H9 (cell line): ENCODE measurements at regions not wholly inside any gene's neighbourhood (a gene's known extent, or its start where the extent isn't known, plus 50 kb on each side); places are given as distances from the start of the nearest gene placed in this dataset.

ENCODE experiments used
- DNase-seq: peaks from one replicate; pipeline ENCODE4 v3.0.0-alpha.2; 2017
- H2AFZ ChIP-seq: one replicate; pipeline ENCODE4 v1.6.1; 2013; ENCODE audit warnings: mild to moderate bottlenecking, low read length, control low read depth, moderate library complexity
- H2AK5ac ChIP-seq: 2 replicates; pipeline ENCODE4 v1.6.1; 2013; ENCODE audit warnings: low read length, control low read depth, mixed read lengths; ENCODE audit not compliant: insufficient read length
- H2BK120ac ChIP-seq: one replicate; pipeline ENCODE4 v1.6.1; 2013; ENCODE audit warnings: low read depth, mild to moderate bottlenecking, low read length, control low read depth, inconsistent platforms; ENCODE audit not compliant: poor library complexity, severe bottlenecking
- H2BK12ac ChIP-seq: 2 replicates; pipeline ENCODE4 v1.6.1; 2013; ENCODE audit warnings: low read length, control low read depth, mixed read lengths, low read depth; ENCODE audit not compliant: insufficient read length
- H2BK15ac ChIP-seq: 2 replicates; pipeline ENCODE4 v1.6.1; 2013; ENCODE audit warnings: low read depth, low read length, control low read depth
- H2BK20ac ChIP-seq: one replicate; pipeline ENCODE4 v1.6.1; 2013; ENCODE audit warnings: low read depth, mild to moderate bottlenecking, low read length, control low read depth, inconsistent platforms; ENCODE audit not compliant: poor library complexity, severe bottlenecking
- H2BK5ac ChIP-seq: 2 replicates; pipeline ENCODE4 v1.6.1; 2013; ENCODE audit warnings: low read length, control low read depth, mixed read lengths; ENCODE audit not compliant: insufficient read length
- H3K14ac ChIP-seq: 2 replicates; pipeline ENCODE4 v1.6.1; 2013; ENCODE audit warnings: low read length, control low read depth; ENCODE audit not compliant: insufficient read depth
- H3K18ac ChIP-seq: 2 replicates; pipeline ENCODE4 v1.6.1; 2013; ENCODE audit warnings: low read depth, mild to moderate bottlenecking, mixed read lengths, low read length, control low read depth; ENCODE audit not compliant: insufficient read length
- H3K23ac ChIP-seq: 2 replicates; pipeline ENCODE4 v1.6.1; 2013; ENCODE audit warnings: low read length, control low read depth, mixed read lengths, low read depth; ENCODE audit not compliant: insufficient read length
- H3K23me2 ChIP-seq: 2 replicates; pipeline ENCODE4 v1.6.1; 2013; ENCODE audit warnings: low read depth, mild to moderate bottlenecking, mixed read lengths, low read length, control low read depth; ENCODE audit not compliant: insufficient read length, poor library complexity, severe bottlenecking
- H3K27ac ChIP-seq: 2 replicates; pipeline ENCODE4 v1.5.1; 2013; ENCODE audit warnings: low read length, control low read depth, mixed read lengths, low read depth; ENCODE audit not compliant: insufficient read length
- H3K27me3 ChIP-seq: 2 replicates; pipeline ENCODE4 v1.6.1; 2013; ENCODE audit warnings: low read length, control low read depth, inconsistent platforms; ENCODE audit not compliant: insufficient read depth
- H3K4ac ChIP-seq: 2 replicates; pipeline ENCODE4 v1.6.1; 2013; ENCODE audit warnings: low read depth, mild to moderate bottlenecking, control low read depth, inconsistent platforms, low read length, moderate library complexity
- H3K4me1 ChIP-seq: 2 replicates; pipeline ENCODE4 v1.6.1; 2013; ENCODE audit warnings: low read length, control low read depth, inconsistent platforms; ENCODE audit not compliant: insufficient read depth
- H3K4me2 ChIP-seq: 2 replicates; pipeline ENCODE4 v1.6.1; 2013; ENCODE audit warnings: low read length, control low read depth, mixed read lengths; ENCODE audit not compliant: insufficient read length, insufficient read depth
- H3K56ac ChIP-seq: 2 replicates; pipeline ENCODE4 v1.6.1; 2013; ENCODE audit warnings: low read depth, mild to moderate bottlenecking, mixed read lengths, low read length, control low read depth; ENCODE audit not compliant: insufficient read length
- H3K79me1 ChIP-seq: 2 replicates; pipeline ENCODE4 v1.6.1; 2013; ENCODE audit warnings: low read depth, mild to moderate bottlenecking, moderate library complexity, low read length, control low read depth, inconsistent platforms; ENCODE audit not compliant: insufficient read depth, poor library complexity, severe bottlenecking
- H3K79me2 ChIP-seq: 2 replicates; pipeline ENCODE4 v1.6.1; 2013; ENCODE audit warnings: low read length, control low read depth, inconsistent platforms; ENCODE audit not compliant: insufficient read depth
- H3K9ac ChIP-seq: 2 replicates; pipeline ENCODE4 v1.6.1; 2013; ENCODE audit warnings: low read length, control low read depth, mixed read lengths; ENCODE audit not compliant: insufficient read length; ENCODE audit errors: extremely low read depth
- H3K9me3 ChIP-seq: one replicate; pipeline ENCODE4 v1.6.1; 2013; ENCODE audit warnings: low read depth, low read length, inconsistent platforms; ENCODE audit not compliant: control insufficient read depth
- H3T11ph ChIP-seq: one replicate; pipeline ENCODE4 v1.6.1; 2013; ENCODE audit warnings: mild to moderate bottlenecking, low read length, control low read depth, inconsistent platforms
- H4K20me1 ChIP-seq: one replicate; pipeline ENCODE4 v1.6.1; 2013; ENCODE audit not compliant: control insufficient read depth, insufficient read length, insufficient read depth
- H4K5ac ChIP-seq: 2 replicates; pipeline ENCODE4 v1.6.1; 2013; ENCODE audit warnings: low read depth, mild to moderate bottlenecking, mixed read lengths, low read length, control low read depth; ENCODE audit not compliant: insufficient read length
- H4K8ac ChIP-seq: replicated peaks from 2 replicates; pipeline ENCODE4 v1.6.1; 2013; ENCODE audit warnings: low read length, control low read depth, mixed read lengths, low read depth; ENCODE audit not compliant: insufficient read length
- H4K91ac ChIP-seq: 2 replicates; pipeline ENCODE4 v1.6.1; 2013; ENCODE audit warnings: low read depth, mild to moderate bottlenecking, moderate library complexity, mixed read lengths, low read length, control low read depth; ENCODE audit not compliant: insufficient read length
- H3K27ac Mint-ChIP-seq, 3 experiments: 2 replicates in 2 of 3; 3 replicates in 1 of 3; pipeline ENCODE4 v1.8.0; 2020 to 2021; ENCODE audit warnings: mixed read lengths in 3 of 3, mild to moderate bottlenecking in 1 of 3, moderate library complexity in 1 of 3
- H3K27me3 Mint-ChIP-seq: 2 replicates; pipeline ENCODE4 v1.8.0; 2021; ENCODE audit warnings: low read depth, mild to moderate bottlenecking, moderate library complexity, mixed read lengths
- H3K36me3 Mint-ChIP-seq, 3 experiments: 2 replicates in 2 of 3; 3 replicates in 1 of 3; pipeline ENCODE4 v1.8.0; 2020 to 2021; ENCODE audit warnings: low read depth in 3 of 3, mixed read lengths in 3 of 3; ENCODE audit not compliant: insufficient read depth in 1 of 3
- H3K4me1 Mint-ChIP-seq, 2 experiments: 2 replicates each; pipeline ENCODE4 v1.8.0; 2020; ENCODE audit warnings: mixed read lengths in 2 of 2
- H3K4me3 Mint-ChIP-seq, 2 experiments: 2 replicates in 1 of 2; 3 replicates in 1 of 2; pipeline ENCODE4 v1.8.0; 2020 to 2021; ENCODE audit warnings: mild to moderate bottlenecking in 2 of 2, mixed read lengths in 2 of 2, moderate library complexity in 1 of 2
- H3K9me3 Mint-ChIP-seq, 2 experiments: 2 replicates in 1 of 2; 3 replicates in 1 of 2; pipeline ENCODE4 v1.8.0; 2020; ENCODE audit warnings: mild to moderate bottlenecking in 2 of 2, mixed read lengths in 2 of 2, moderate library complexity in 1 of 2
- CTCF ChIP-seq: fragments of 200-600 bp; sonication (generic); conservative IDR thresholded peaks from 3 replicates; pipeline ENCODE4 v1.8.0; 2021; ENCODE audit warnings: antibody characterized with exemption, mild to moderate bottlenecking
- WGBS: extraction: QIAGEN DNeasy Blood & Tissue Kit; methylation state at CpG from one replicate; pipeline ENCODE4 v1.1.7; 2013; ENCODE audit warnings: missing lambda C conversion rate, low lambda C conversion rate, mixed read lengths; ENCODE audit not compliant: insufficient read length; ENCODE audit errors: extremely low coverage; 5-methylcytosine and 5-hydroxymethylcytosine counted together

DNA sequence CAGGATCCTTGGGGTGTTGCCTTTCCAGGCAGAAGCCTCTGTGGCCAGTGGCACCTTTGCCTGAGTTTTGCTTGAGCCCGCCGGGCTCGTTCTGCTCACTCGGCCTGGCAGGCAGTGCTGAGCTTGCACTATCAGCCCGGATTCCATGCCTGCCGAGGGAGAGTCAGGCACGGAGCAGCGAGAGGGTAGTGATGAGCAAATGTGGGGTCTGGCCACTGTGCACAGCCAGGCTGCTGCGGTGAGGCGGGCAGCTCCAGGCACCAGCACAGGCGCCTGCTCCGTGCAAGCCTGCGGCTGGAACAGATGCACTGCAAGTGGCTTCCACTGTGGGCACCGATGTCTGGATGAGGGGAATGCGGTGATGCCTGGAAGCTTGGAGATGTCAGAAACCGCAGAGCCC, 619.2 kb downstream of the RAPGEF2 start:
- no peaks in the 10 kb centered on the region for H4K20me1 ChIP-seq
- H3T11ph ChIP-seq, result no peak overlapping the region
- H3K23ac ChIP-seq, result no peak overlapping the region
- no peaks in the 10 kb centered on the region; a peak in 1 of 5 replicates for H3K9me3 Mint-ChIP-seq
- peaks cover 3 to 4% of the 10 kb centered on the region in 2 experiments; a peak in 2 of 4 replicates for H3K4me1 Mint-ChIP-seq
- WGBS, result no CpG with 5 or more reads among the region's 16 CpGs
- no peak overlapping the region for H2BK120ac ChIP-seq
- H3K9me3 ChIP-seq, result no peaks in the 10 kb centered on the region
- no peak overlapping the region for H2BK5ac ChIP-seq
- no peaks in the 10 kb centered on the region for H3K4me1 ChIP-seq
- no peak overlapping the region for H4K5ac ChIP-seq
- no peak overlapping the region for H3K27ac Mint-ChIP-seq
- DNase-seq, result no peak
- H3K79me1 ChIP-seq, result no peaks in the 10 kb centered on the region
- no peaks in the 10 kb centered on the region for H3K79me2 ChIP-seq
- no peak overlapping the region for H3K27ac ChIP-seq
- H4K8ac ChIP-seq, result no peak overlapping the region
- no peak overlapping the region for H3K9ac ChIP-seq
- H3K18ac ChIP-seq, result no peak overlapping the region
- no peak overlapping the region for H2AK5ac ChIP-seq
- H4K91ac ChIP-seq, result no peak overlapping the region
- no peak overlapping the region for H3K4ac ChIP-seq
- H2BK15ac ChIP-seq, result no peak overlapping the region
- H3K4me2 ChIP-seq, result no peak overlapping the region
- no peak overlapping the region for H3K14ac ChIP-seq
- no peak for TF ChIP-seq CTCF
- no peak overlapping the region for H3K56ac ChIP-seq
- no peak overlapping the region; a peak in 1 of 5 replicates for H3K4me3 Mint-ChIP-seq
- no peaks in the 10 kb centered on the region for H3K23me2 ChIP-seq
- no peak overlapping the region for H2BK12ac ChIP-seq
- H3K36me3 Mint-ChIP-seq, result no peaks in the 10 kb centered on the region
- no peaks in the 10 kb centered on the region for H3K27me3 ChIP-seq
- no peak overlapping the region for H2BK20ac ChIP-seq
- no peaks in the 10 kb centered on the region for H3K27me3 Mint-ChIP-seq
- no peak overlapping the region for H2AFZ ChIP-seq
